Duodenal mucosa (tissue), 2 donors: ENCODE measurements at regions not wholly inside any gene's neighbourhood (a gene's known extent, or its start where the extent isn't known, plus 50 kb on each side); places are given as distances from the start of the nearest gene placed in this dataset.

Source experiments
- H3K27ac ChIP-seq: one replicate; pipeline ENCODE4 v1.7.0; 2013; ENCODE audit warnings: low read depth, low read length
- H3K27me3 ChIP-seq, 2 donors: one replicate each; pipeline ENCODE4 v1.7.0; 2013; ENCODE audit warnings: low read length in 2 of 2, control low read depth in 1 of 2; ENCODE audit not compliant: insufficient read depth in 2 of 2, control insufficient read depth in 1 of 2
- H3K36me3 ChIP-seq, 2 donors: one replicate each; pipeline ENCODE4 v1.7.0; 2013; ENCODE audit warnings: low read length in 2 of 2, control low read depth in 1 of 2; ENCODE audit not compliant: insufficient read depth in 2 of 2, control insufficient read depth in 1 of 2
- H3K4me1 ChIP-seq, 2 donors: one replicate each; pipeline ENCODE4 v1.7.0; 2013; ENCODE audit warnings: low read length in 2 of 2, control low read depth in 1 of 2; ENCODE audit not compliant: insufficient read depth in 2 of 2, control insufficient read depth in 1 of 2
- H3K4me3 ChIP-seq, 2 donors: one replicate each; pipeline ENCODE4 v1.7.0; 2013; ENCODE audit warnings: low read length in 2 of 2, low read depth in 1 of 2
- H3K9ac ChIP-seq, 2 donors: one replicate each; pipeline ENCODE4 v1.7.0; 2013; ENCODE audit warnings: low read length in 2 of 2, low read depth in 1 of 2
- H3K9me3 ChIP-seq, 2 donors: one replicate each; pipeline ENCODE4 v1.7.0; 2013; ENCODE audit warnings: low read length in 2 of 2, control low read depth in 1 of 2; ENCODE audit not compliant: control insufficient read depth in 1 of 2

- no peaks in the 10 kb centered on the region for H3K27me3 ChIP-seq
- H3K9me3 ChIP-seq = no peaks in the 10 kb centered on the region
- H3K9ac ChIP-seq = no peak overlapping the region
- H3K27ac ChIP-seq = no peak overlapping the region
- H3K36me3 ChIP-seq = no peaks in the 10 kb centered on the region
- no peak overlapping the region for H3K4me3 ChIP-seq
- no peaks in the 10 kb centered on the region for H3K4me1 ChIP-seq
Observed at GRCh38 chr6:153804755-153805330, 234.2 kb upstream of the OPRM1 start.

DNA sequence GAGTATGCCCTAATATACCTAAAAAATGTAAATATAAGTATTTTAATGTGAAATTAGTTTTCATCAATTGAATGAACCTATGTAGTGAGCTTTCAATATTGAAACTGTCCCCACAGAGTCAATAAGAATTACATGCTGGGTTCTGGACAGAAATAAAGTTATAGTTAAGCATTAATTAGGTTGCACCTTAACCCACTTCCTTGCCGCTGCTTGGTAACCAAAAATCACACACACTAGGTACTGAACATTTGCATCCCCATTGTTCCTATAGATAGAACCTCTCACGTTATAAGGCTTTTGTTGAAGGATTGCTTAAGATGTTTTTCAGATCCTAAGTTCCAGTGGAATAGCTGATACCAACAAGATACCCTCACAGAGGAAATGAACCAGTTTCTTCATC lies 237.1 kb upstream of the OPRM1 start:
- Histone ChIP-seq H3K4me1 (no peaks in the 10 kb centered on the region), H3K9ac (no peak overlapping the region), H3K27me3 (no peaks in the 10 kb centered on the region), H3K4me3 (no peak overlapping the region), H3K9me3 (no peaks in the 10 kb centered on the region), H3K27ac (no peak overlapping the region), H3K36me3 (no peaks in the 10 kb centered on the region)

DNA sequence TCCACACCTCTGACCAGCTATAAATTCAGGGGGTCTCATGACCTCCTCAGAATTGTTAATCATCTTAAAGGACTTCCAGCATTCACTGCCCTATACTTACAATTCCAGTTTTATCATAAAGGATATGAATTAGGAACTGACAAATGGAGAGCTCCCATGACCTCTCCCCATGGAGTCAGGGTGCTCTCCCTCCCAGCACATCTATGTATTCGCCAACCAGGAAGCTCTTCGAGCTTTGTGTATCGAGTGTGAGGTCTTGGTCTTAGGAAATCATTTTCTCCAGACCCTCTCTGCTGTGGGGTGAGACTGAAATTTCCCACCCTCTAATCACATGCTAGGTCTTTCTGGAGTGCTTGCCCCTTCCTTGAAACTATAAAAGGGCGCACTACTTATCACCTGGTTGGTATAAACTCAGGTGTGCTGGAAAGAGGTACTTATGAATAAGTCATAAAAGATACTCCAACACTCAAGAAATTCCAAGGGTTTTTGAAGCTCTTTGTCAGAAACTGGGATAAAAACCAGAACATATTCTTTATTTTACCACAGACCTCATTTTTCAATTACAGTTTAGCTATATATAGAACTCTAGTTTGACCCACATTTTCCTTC lies 238.4 kb upstream of the OPRM1 start:
- no peak overlapping the region for H3K27ac ChIP-seq
- no peaks in the 10 kb centered on the region for H3K9me3 ChIP-seq
- H3K4me1 ChIP-seq = no peaks in the 10 kb centered on the region
- no peaks in the 10 kb centered on the region for H3K36me3 ChIP-seq
- H3K4me3 ChIP-seq = no peak overlapping the region
- no peak overlapping the region for H3K9ac ChIP-seq
- H3K27me3 ChIP-seq = no peaks in the 10 kb centered on the region

DNA sequence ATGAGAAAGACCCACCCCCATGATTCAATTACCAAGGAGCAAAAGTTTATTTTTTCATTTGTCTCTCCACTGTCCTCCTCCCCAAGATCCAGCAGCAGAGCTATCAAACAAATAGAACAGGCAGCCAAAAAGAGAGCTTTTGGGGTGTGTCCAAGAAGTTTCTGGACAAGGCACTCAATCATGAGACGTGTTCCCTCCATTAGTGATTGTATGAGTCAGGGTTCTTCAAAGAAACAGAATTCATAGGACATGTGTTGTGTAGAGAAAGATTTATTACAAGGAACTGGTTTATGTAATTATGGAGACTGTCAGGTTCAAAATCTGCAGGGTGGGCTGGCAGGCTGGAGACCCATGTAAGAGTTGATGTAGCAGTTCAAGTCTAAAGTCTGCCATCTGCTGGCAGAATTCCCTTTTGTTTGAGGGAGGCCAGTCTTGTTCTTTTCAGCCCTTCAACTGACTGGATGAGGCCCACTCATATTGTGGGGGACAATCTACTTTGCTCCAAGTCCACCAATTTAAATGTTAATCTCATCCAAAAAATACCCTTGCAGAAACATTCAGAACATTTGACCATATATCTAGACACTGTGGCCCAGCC lies 248.1 kb upstream of the OPRM1 start:
- no peaks in the 10 kb centered on the region for H3K36me3 ChIP-seq
- no peak overlapping the region for H3K27ac ChIP-seq
- H3K9me3 ChIP-seq = no peaks in the 10 kb centered on the region
- no peak overlapping the region for H3K4me3 ChIP-seq
- H3K4me1 ChIP-seq = peaks cover 0 to 9% of the 10 kb centered on the region in 2 donors
- H3K9ac ChIP-seq = no peak overlapping the region
- no peaks in the 10 kb centered on the region for H3K27me3 ChIP-seq

- Histone ChIP-seq H3K36me3 (no peaks in the 10 kb centered on the region), H3K9me3 (no peaks in the 10 kb centered on the region), H3K4me3 (no peak overlapping the region), H3K9ac (no peak overlapping the region), H3K27ac (no peak overlapping the region), H3K27me3 (no peaks in the 10 kb centered on the region), H3K4me1 (peaks cover 0 to 9% of the 10 kb centered on the region in 2 donors)
Observed at GRCh38 chr6:153790048-153790447, 249.0 kb upstream of the OPRM1 start.

- Histone ChIP-seq H3K4me1 (peaks cover 0 to 9% of the 10 kb centered on the region in 2 donors), H3K4me3 (peak overlapping the region in 1 of 2 donors; percentile 6), H3K27ac (no peak overlapping the region), H3K27me3 (no peaks in the 10 kb centered on the region), H3K36me3 (no peaks in the 10 kb centered on the region), H3K9ac (no peak overlapping the region), H3K9me3 (no peaks in the 10 kb centered on the region)
Observed at GRCh38 chr6:153787341-153787606, 251.8 kb upstream of the OPRM1 start.

DNA sequence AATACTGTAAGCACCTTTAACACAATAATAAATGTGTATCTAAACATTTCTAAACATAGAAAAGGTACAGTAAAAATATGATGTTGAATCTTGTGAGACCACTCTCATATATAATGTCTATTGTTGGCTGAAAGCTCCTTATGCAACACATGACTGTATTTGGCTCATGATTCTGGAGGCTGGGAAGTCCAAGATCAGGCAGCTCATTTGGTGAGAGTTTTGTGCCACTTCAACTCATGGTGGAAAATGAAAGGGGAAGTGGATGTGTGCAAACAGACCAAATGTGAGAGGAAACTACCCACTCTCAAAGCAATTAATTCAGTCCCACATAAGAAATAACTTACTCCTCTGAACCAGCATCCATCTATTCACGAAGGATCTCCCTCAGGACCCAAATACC lies 257.7 kb upstream of the OPRM1 start:
- Histone ChIP-seq H3K36me3 (no peaks in the 10 kb centered on the region), H3K4me3 (no peak overlapping the region), H3K27ac (no peak overlapping the region), H3K27me3 (no peaks in the 10 kb centered on the region), H3K9me3 (peaks cover 0 to 6% of the 10 kb centered on the region in 2 donors), H3K4me1 (no peaks in the 10 kb centered on the region), H3K9ac (no peak overlapping the region)

DNA sequence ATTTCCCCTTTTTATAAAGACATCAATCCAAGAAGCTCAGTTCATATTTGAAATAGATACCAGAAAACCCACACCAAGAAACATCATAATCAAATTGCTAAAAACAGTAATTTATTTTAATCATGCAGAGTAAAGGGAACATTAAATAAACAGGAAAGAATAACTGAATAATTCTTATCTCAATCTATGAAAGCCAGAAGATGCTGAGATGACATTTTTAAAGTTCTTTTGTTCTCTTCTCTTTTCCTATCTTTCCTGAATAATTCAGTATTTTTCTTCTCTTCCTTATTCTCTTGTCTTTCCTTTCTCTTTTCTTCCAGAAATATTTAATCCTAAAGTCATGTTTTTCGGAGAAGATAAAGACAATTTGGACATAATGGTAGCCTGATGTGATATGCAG lies 259.0 kb upstream of the OPRM1 start:
- Histone ChIP-seq H3K27me3 (no peaks in the 10 kb centered on the region), H3K27ac (no peak overlapping the region), H3K9me3 (peaks cover 0 to 6% of the 10 kb centered on the region in 2 donors), H3K9ac (no peak overlapping the region), H3K4me3 (no peak overlapping the region), H3K36me3 (no peaks in the 10 kb centered on the region), H3K4me1 (no peaks in the 10 kb centered on the region)

DNA sequence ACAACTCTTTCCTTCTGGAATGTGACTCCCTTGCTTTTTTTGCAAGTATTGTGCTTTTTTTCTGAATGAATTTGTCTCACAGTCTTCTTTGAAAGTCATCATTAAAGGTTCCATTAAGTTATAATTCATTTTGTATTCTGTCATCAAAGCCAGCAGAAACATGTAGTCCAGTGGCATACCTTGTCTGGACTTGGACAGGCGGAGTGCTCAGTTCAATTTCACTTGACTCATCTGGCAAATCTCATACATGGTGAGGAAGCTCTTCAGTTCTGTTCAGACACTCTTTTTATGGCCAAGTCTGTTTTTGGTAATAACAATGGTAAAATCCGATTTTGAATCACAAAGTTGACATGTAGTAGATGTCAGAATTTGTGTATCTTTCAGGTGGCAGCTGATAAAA lies 260.8 kb upstream of the OPRM1 start:
- Histone ChIP-seq H3K27me3 (no peaks in the 10 kb centered on the region), H3K4me3 (no peak overlapping the region), H3K9ac (no peak overlapping the region), H3K9me3 (peaks cover 0 to 6% of the 10 kb centered on the region in 2 donors), H3K36me3 (no peaks in the 10 kb centered on the region), H3K27ac (no peak overlapping the region), H3K4me1 (no peaks in the 10 kb centered on the region)

DNA sequence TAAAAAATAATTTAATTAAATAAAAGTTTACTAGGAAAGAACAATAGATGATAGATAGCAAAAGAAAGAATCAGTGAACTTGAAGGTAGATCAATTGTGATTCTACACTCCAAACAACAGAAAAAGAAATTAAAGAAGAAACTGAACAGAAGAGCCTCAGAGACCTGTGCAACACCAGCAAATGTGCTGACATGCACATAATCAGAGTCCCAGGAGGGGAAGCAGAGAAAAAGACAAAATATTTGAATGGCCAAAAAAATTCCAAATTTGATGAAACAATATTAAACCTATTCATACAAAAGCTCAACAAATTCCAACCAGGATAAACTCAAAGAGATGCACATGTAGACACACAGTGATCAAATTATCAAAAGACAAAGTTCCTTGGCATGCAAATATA lies 267.5 kb upstream of the OPRM1 start:
- H3K4me1 ChIP-seq = no peaks in the 10 kb centered on the region
- no peaks in the 10 kb centered on the region for H3K27me3 ChIP-seq
- no peak overlapping the region for H3K9ac ChIP-seq
- H3K36me3 ChIP-seq = no peaks in the 10 kb centered on the region
- H3K27ac ChIP-seq = no peak overlapping the region
- no peak overlapping the region for H3K4me3 ChIP-seq
- H3K9me3 ChIP-seq = no peaks in the 10 kb centered on the region
